CD4-positive, alpha-beta T cell treated with Interleukin-21 for 1 hour (primary cell): ENCODE measurements at regions not wholly inside any gene's neighbourhood (a gene's known extent, or its start where the extent isn't known, plus 50 kb on each side); places are given as distances from the start of the nearest gene placed in this dataset.

Experiments
- DNase-seq: peaks from one replicate; pipeline ENCODE4 v3.0.0-alpha.2; 2020

GRCh38 chr11:122398167-122398566 is 257.4 kb upstream of the UBASH3B start:
- no peak for DNase-seq

- DNase-seq, result no peak
Measured at GRCh38 chr11:122395282-122395681, 260.2 kb upstream of the UBASH3B start.

- no peak for DNase-seq
Measured at GRCh38 chr11:122394313-122394712, 261.2 kb upstream of the UBASH3B start.

- no peak for DNase-seq
Measured at GRCh38 chr11:122393209-122393860, 262.2 kb upstream of the UBASH3B start.

- no peak for DNase-seq
Measured at GRCh38 chr11:122392508-122392907, 263.0 kb upstream of the UBASH3B start.

GRCh38 chr11:122391049-122391448 is 264.5 kb upstream of the UBASH3B start:
- DNase-seq, result no peak

- no peak for DNase-seq
Measured at GRCh38 chr11:122383186-122383585, 267.2 kb upstream of the BLID start.

- DNase-seq, result no peak
Measured at GRCh38 chr11:122375687-122376399, 259.8 kb upstream of the BLID start.

GRCh38 chr11:122368796-122369195 is 252.8 kb upstream of the BLID start:
- no peak for DNase-seq

GRCh38 chr11:122367809-122368231 is 251.8 kb upstream of the BLID start:
- no peak for DNase-seq

GRCh38 chr11:122365610-122366360 is 249.8 kb upstream of the BLID start:
- DNase-seq, result no peak

- no peak for DNase-seq
Measured at GRCh38 chr11:122363296-122363695, 247.3 kb upstream of the BLID start.

- DNase-seq, result no peak
Measured at GRCh38 chr11:122362381-122362780, 246.4 kb upstream of the BLID start.

- DNase-seq, result no peak
Measured at GRCh38 chr11:122360875-122361274, 244.9 kb upstream of the BLID start.

GRCh38 chr11:122359081-122359571 is 243.1 kb upstream of the BLID start:
- DNase-seq, result no peak

GRCh38 chr11:122358292-122358691 is 242.3 kb upstream of the BLID start:
- DNase-seq, result no peak

- DNase-seq, result no peak
Measured at GRCh38 chr11:122355968-122356367, 240.0 kb upstream of the BLID start.

GRCh38 chr11:122354025-122354697 is 238.1 kb upstream of the BLID start:
- DNase-seq, result no peak

- DNase-seq, result no peak
Measured at GRCh38 chr11:122353561-122353960, 237.5 kb upstream of the BLID start.

GRCh38 chr11:122348659-122349409 is 232.8 kb upstream of the BLID start:
- DNase-seq, result no peak

GRCh38 chr11:122346006-122346405 is 230.0 kb upstream of the BLID start:
- no peak for DNase-seq

GRCh38 chr11:122345586-122345985 is 229.6 kb upstream of the BLID start:
- no peak for DNase-seq
